ELF-1 (cell line): ENCODE measurements at regions not wholly inside any gene's neighbourhood (a gene's known extent, or its start where the extent isn't known, plus 50 kb on each side); places are given as distances from the start of the nearest gene placed in this dataset.
"Not testable (repeated sequence)": the region's sequence is repeated elsewhere in the genome, so short reads cannot be mapped to it uniquely, and the experiment has no call there.

ENCODE experiments used
- DNase-seq: peaks from one replicate; pipeline ENCODE4 v3.0.0-alpha.2; 2016; ENCODE audit warnings: low read depth, low spot score

GRCh38 chr4:118410138-118410537 lies 57.3 kb upstream of the PRSS12 start:
- DNase-seq = no peak

GRCh38 chr4:118417325-118417724 lies 64.5 kb upstream of the PRSS12 start:
- DNase-seq = no peak

- DNase-seq = not testable (repeated sequence)
Measured at GRCh38 chr4:118417800-118418199, 65.0 kb upstream of the PRSS12 start.

- not testable (repeated sequence) for DNase-seq
Measured at GRCh38 chr4:118418396-118418795, 65.6 kb upstream of the PRSS12 start.

GRCh38 chr4:118419626-118420025 lies 66.8 kb upstream of the PRSS12 start:
- not testable (repeated sequence) for DNase-seq

- peak; percentile 78 for DNase-seq
Measured at GRCh38 chr4:118424062-118424461, 71.3 kb upstream of the PRSS12 start.

DNA sequence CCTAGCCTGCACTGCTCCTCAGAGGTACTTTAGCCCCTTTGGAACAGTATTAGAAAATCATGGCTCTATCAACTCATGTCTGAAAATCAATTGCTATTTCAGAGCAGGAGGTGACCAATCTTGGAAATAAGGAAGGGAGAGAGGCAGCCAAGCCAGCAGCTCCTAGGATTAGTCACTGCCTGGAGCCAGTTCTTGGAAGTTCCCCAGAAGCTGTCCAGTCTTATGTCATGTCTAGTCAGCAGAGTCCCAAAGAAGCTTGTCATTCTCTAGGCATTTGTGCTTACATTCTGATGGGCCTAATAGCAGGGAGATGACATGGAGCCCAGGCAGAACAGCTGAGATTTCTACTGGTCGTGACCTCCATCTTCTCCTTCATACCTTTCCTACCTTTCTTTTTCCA lies 76.1 kb upstream of the PRSS12 start:
- not testable (repeated sequence) for DNase-seq

DNA sequence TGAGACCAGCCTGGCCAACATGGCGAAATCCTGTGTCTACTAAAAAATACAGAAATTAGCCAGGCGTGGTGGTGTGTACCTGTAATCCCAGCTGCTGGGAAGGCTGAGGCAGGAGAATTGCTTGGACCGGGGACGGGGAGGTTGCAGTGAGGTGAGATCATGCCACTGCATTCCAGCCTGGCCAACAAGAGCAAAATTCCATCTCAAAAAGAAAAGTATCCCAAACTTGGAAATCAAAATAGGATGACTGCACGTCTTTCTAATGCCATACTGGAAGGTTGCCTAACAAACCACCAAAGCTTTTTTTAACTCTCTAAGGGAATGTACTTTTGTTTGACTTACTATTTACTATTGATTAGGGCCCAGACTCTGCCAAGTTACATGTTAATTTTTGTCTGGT lies 79.6 kb upstream of the PRSS12 start:
- DNase-seq = not testable (repeated sequence)

- not testable (repeated sequence) for DNase-seq
Measured at GRCh38 chr4:118433612-118434375, 81.0 kb upstream of the PRSS12 start.

- DNase-seq = not testable (repeated sequence)
Measured at GRCh38 chr4:118435415-118435814, 82.6 kb upstream of the PRSS12 start.

DNA sequence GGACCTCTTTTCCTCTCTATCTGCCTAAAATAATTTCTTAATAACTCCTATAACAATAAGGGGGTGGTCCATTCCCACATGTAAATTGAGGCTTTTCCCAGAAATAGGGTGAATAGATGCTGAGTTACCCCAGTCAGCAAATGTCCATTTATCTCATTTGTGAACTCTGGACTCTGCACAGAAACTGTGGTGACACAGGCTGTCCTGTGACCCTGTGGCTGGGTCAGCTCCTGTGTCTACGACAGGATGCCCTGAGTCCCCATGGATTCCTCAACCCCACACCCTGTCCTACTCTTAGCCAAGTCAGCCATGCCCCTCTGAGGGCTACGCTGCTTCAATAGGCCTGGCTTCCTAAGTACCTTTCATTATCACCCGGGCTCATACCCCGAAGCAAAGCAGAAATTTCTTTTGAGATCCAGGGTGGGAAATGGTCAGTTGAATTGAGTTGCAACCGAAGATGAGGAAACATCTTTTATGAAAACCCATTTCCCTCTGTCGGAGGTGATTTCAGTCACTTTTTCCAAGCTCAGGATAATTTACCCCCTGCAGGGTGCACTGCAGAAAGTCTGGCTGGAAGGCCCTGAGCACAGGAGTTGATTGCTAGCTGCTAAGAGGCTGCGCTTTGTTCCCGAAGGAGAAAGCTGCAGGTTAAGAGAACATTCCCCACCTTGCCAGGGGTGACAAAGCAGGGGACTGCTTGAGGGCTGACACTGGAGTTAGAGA lies 89.5 kb upstream of the PRSS12 start:
- peak; percentile 73 for DNase-seq

GRCh38 chr4:118447397-118447796 lies 94.6 kb upstream of the PRSS12 start:
- not testable (repeated sequence) for DNase-seq

DNA sequence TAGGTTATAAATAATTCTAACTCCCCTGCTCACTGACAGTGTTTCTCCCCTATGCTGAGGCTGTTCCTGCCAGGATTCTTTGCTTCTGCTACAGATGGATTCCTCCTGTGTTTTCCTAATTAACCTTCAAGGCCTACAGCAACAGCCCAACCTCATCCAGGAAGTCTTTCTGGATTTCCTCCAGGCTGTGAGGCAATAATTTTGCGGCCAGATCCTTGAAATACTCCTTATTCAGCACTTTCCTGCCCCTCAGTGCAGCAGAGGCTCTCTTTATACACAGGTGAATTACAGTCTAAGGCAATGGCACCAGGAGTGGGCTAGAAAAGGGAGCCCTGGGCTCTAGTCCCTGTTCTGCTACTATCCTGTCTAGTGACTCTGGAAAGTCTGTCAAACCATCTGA lies 102.1 kb upstream of the PRSS12 start:
- not testable (repeated sequence) for DNase-seq

GRCh38 chr4:118461435-118461834 lies 108.6 kb upstream of the PRSS12 start:
- not testable (repeated sequence) for DNase-seq

GRCh38 chr4:118465831-118466230 lies 113.0 kb upstream of the PRSS12 start:
- not testable (repeated sequence) for DNase-seq

GRCh38 chr4:118474001-118474626 lies 121.3 kb upstream of the PRSS12 start:
- not testable (repeated sequence) for DNase-seq

GRCh38 chr4:118474771-118475170 lies 122.0 kb upstream of the PRSS12 start:
- not testable (repeated sequence) for DNase-seq

DNA sequence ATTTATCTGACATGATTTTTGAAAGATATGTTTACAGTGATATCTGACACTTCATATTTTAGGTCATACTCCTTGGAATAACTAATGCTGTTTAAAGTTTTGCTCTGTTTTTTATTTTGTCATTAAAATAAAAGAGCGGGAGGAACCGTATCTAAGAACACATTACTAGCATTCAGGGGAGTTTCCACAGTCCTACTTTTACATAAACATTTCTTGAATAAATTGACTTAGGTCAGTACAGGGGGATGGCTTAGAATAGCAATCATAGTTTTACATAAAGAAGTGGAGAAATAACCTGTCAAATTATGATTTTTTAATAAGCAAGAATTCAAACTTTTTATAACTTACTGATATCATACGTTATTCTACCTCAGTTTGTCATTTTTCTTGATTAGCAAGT lies 123.1 kb upstream of the PRSS12 start:
- DNase-seq = not testable (repeated sequence)

DNA sequence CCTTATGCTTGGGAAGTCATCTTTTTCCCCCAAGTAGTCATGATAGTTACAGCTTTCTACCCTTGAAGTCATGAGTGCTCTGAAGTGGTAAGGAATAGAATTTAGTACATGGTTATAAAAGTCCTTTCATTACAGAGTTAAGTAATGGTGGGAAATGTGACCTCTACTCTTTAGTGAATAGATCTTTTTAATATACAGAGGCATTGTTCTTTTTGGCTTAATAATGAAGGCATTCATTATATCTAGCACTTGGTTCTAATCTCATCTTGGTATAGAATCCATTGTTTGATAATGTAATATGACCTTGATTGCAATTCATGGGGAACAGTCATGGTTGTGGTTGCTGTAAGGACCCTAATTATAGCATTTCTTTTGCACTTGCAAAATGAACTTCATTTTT lies 125.0 kb upstream of the PRSS12 start:
- not testable (repeated sequence) for DNase-seq

DNA sequence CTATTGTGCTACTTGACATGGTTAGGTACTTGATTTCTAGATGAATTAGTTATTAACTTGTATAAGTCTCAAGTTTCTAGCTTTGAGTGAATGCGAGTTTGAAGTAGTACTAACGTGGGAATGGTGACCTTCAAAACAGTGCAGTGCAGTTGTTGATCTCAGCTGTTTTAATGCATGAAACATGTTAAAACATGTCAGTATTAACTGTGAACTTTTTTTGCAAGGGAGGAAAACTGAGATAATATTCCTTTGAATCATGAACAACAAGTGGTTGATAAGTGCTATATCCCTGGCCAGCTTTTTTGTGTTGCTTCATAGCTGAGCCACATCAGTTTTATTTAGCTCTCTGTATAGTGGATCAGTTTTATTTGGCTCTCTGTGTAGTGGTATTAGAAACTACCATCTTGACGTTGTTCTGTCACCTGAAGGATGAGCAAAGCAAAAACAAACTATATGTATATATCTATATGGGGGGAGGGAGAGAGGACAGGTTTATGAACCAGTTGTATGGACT lies 133.1 kb upstream of the PRSS12 start:
- not testable (repeated sequence) for DNase-seq

DNA sequence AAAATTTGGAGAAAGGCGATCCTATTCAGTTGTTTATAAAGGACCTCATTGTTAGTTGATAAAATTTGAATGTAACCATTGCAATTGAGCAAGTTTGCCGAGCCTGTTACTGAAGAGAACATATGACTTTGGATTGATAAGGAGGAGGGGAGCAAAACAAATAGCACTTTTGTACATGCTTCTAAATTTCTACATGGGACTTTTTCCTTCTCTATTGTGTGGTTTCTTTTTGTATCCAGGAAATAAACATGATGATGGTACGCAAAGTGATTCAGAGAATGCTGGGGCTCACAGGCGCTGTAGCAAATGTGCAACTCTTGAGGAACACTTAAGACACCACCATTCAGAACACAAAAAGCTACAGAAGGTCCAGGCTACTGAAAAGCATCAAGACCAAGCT lies 140.2 kb upstream of the PRSS12 start:
- not testable (repeated sequence) for DNase-seq

GRCh38 chr4:118494437-118494836 lies 141.6 kb upstream of the PRSS12 start:
- DNase-seq = not testable (repeated sequence)
